GM21825 (cell line): ENCODE measurements at regions not wholly inside any gene's neighbourhood (a gene's known extent, or its start where the extent isn't known, plus 50 kb on each side); places are given as distances from the start of the nearest gene placed in this dataset.
"Not testable (repeated sequence)": the region's sequence is repeated elsewhere in the genome, so short reads cannot be mapped to it uniquely, and the experiment has no call there.

Experiments used
- ATAC-seq: cut with Tn5 transposase; IDR thresholded peaks from one replicate; pipeline ENCODE4 v1.9.1; 2021; ENCODE audit warnings: mild to moderate bottlenecking, moderate library complexity; ENCODE audit not compliant: unreplicated experiment

DNA sequence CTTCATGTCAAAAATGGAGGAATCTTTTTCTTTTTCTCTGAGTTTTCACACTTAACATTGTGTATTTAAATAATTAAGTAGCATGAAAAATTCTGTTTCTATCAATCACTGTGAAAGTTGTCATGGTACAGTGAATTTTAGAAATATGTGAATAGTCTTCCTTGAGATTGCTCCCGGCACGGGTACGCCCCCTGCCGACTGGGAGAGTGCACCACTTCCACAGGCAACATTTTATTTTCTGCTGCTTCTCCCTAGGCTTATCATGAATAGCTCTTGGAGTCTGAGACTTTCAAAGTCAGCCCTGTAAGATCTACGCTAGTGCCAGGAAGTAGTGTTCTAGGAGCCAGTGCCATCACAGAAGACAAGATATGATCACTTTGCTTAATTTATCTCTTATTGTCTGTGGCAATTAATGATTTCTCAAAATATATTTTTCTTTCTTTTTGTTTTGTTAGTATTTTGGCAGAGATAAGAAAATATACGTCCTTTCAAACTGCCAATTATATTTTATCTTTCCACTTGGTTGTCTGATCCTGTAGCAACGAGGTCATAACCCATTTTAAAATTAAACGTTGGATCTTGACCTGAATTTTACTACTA is 763.8 kb upstream of the AADAT start:
- ATAC-seq = peak; percentile 81

DNA sequence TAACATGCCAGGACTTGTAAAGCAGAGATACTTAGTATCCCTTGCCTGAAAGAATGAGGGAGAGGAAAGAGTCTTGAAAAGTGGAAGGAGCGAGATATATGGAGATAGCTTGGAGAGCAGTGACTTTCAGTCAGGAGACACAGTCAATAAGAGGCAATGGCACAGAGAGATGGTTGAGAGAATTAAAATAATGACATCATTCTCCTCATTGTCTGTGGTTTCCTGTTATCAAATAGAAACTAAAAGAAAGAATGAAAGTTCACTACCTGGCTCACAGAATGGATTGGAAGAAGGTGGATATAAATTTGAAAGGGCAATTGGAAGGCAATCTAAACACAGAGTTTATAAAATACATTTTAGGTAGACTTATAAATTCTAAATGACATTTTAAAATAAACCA is 760.2 kb upstream of the AADAT start:
- ATAC-seq = peak; percentile 52

DNA sequence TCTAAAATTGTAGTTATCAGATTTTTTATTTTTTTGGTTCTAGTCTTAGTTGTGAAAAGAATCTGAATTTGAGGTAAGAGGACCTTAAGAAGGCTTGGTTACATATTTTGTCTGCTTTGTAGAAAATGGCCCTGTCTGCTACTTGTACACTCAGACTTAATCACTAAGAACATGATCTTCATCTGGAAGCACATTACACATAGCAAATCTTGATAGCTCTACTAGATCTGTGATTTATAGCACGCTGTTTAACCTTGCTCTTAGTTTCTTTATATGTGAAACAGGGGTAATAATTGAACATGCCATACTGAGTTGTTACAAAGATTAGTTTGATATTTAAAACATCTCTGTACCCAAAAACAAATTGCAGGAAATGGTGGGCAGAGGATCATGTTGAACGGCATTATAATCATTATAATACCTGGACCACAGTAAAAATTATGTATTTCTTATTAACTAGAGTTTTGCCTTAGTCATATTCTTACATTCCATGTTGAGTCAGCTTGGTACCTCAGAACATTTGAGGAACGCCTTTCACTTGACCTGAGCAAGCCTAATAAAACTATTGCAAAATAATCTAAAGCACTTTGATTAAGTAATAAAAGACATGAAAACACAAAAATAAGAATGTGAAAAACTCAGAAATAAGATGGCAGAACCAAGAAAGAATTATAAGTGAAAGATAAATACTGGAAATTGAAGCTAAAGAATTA is 738.0 kb upstream of the AADAT start:
- no peak for ATAC-seq

DNA sequence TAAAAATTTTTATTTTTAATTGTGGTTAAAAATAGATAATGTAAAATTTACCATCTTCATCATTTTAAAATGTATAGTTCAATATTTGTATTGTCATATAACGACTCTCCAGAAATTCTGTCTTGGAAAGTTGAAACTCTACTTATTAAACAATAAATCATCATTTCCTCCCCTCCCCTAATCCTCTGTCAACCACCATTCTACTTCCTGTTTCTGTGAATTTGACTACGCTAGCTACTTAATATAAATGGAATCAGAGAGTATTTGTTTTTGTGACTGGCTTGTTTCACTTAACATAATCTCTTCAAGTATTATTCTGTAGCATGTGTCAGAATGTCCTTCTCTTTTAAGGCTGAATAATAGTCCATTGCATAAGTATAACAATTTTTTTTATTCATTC is 729.0 kb upstream of the AADAT start:
- ATAC-seq = no peak

DNA sequence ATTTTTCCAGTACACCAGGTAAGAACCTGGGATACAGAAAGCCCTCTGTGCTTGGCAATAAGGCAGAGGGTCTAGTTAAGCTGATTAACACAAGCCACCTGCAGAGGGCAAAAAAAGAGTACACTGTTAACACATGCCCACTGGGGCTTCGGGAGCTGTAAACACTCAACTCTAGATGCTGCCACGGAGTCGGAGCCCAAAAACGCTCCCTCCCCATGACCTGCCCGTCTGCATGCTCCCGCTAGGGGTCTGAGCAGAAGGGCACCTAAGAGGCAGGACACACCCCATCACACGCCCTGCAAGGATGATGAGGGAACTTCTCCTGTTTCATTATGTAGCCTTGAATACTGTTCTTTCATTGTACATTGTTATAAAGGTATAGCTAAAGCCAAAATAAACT is 715.6 kb upstream of the AADAT start:
- ATAC-seq = no peak

DNA sequence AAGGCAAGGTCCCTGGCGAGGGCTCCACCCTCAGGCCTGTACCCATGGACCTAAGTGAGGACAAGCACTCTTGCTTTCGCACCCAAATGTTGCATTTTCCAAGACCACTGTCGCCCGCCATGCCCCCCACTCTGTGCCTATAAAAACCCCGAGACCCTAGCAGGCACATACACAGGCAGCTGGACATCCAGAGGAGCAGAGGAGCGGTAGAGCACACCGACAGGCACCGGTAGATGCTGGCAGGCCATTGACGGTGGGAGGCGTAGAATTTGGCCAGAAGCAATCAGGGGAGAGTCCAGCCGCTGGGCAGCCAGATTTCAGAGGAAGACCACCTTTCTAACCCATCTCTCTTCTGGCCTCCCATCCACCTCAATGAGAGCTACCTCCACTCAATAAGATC is 715.2 kb upstream of the AADAT start:
- no peak for ATAC-seq

DNA sequence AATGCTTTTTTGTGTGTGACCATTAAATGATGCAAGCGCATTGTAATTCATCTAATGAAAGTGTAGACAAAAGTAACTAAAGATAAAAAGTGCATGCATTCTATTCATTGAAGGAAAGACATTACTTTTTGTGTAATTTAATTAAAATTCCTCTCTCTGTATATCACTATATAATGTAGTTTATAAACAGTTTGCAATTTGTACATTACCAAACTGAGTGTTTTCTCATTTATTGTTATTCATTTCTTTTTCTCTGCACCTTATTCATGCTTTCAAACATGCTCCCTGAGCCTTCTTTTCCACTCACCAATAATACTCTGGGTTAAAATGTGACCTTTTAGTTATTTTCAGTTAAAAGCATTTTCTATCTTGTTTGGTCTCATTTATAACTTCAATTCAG is 713.7 kb upstream of the AADAT start:
- no peak for ATAC-seq

DNA sequence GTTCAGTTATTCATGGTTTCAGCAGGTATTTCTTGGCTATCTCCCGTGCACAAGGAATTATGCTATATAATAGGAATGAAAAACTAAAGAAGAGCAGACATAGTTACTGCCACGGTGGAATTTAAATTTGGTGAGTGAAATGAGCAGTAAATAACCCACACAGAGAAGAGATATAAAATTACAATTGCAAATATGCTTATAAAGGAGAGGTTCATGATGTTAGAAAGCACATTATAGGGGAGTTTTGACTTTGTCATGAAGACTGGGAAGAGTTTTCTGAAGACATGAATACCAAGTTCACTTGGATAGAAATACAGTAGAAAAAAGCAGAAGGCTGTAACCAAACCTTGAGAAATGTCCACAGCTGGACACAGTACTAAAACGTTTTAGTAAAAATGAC is 712.0 kb upstream of the AADAT start:
- no peak for ATAC-seq

DNA sequence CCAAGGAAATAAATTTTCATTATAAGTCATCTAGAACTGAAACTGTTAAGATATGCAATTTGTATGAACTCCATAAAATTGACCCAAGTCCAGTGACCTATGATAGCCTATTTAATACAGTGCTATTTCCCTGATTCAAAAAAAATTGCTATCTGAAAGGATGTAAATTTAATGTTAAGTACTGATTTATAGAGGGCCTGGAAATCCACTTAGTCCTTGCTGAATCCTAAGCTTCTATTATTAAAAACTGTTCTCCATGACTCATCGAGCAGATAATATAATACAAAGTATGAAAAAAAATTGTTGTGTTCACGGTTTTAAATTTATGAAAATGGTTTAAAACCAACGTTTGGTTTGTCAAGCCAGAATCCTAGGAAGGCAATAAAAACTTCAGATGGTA is 704.8 kb upstream of the AADAT start:
- ATAC-seq = no peak

DNA sequence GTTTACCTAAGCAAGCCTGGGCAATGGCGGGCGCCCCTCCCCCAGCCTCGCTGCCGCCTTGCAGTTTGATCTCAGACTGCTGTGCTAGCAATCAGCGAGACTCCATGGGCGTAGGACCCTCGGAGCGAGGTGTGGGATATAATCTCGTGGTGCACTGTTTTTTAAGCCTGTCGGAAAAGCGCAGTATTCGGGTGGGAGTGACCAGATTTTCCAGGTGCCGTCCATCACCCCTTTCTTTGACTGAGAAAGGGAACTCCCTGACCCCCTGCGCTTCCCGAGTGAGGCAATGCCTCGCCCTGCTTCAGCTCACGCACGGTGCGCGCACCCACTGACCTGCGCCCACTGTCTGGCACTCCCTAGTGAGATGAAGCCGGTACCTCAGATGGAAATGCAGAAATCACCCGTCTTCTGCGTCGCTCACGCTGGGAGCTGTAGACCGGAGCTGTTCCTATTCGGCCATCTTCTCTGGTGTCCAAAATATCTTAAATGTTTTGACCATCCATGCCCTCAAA is 698.8 kb upstream of the AADAT start:
- ATAC-seq = not testable (repeated sequence)

DNA sequence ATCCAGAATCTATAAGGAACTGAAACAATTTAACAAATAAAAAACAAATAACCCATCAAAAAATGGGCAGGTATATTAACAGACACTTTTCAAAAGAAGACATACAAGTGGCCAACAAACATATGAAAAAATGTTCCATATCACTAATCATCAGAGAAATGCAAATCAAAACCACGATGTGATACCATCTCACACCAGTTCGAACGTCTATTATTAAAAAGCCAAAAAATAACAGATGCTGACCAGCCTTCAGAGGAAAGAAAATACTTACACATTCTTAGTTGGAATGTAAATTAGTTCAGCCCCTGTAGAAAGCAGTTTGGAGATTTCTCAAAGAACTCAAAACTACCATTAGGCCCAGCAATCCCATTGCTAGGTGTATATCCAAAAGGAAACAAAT is 687.9 kb upstream of the AADAT start:
- ATAC-seq = no peak

DNA sequence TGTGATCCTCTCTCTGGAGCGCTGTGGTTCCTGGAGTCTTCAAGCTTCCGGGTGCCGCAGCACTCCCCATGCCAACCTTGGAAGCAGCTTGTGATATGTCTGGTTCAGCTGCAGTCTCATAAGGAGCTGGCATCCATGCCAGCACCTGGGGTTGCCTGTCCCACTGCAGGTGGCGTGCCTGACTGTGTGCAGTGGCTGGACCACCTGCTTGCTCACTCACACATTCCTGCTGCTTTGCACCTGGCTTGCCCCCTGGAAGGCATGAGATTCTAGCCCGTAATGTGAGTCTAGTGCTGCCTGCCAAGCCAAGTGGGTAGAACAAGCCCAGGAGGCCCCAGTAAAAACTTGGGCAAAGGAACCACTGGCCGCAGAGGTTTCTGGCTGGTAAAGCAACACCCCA is 687.2 kb upstream of the AADAT start:
- ATAC-seq = no peak

DNA sequence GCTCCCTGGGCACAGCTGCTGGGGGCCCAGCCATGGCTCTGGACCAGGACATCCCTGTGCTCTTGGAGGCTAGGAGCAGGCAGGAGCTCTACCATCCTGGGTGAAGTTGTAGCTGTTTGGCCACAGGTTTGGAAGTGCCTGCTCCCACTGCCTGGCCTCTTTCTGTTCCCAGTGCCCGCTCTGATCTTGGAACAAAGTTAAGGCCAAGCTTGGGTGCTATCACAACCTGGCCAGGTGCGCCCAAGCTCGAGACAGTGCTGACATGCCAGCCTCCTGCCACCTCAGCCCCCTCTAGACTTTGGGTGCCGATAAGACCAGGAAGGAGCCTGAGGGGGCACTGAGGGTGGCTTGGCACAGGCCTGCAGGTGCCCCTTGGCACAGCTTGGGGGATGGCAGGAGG is 686.1 kb upstream of the AADAT start:
- ATAC-seq = no peak

DNA sequence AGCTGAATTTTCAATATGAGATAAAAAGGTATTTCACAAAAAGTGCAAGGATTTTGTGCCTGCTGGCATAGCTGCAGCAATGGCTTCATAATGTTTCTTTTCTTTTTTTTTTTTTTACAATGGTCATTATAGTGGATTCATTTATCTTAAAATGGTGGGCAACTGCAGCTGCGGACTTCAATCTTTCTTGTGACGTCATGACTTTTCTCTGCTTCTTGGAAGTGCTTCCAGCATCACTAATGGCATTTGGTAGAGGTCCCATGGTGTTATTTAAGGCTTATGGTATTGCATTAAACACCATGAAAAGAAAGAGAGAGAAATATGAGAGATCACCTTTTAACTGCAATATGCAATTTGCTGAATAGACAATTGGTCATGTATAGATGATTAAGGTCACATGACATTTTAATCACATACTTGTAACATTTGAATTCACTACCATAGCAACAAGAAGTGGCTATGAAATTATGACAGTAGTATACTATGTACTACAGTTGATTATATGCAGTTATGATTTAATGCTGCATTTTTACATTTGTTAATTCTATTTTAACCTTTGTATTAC is 684.0 kb upstream of the AADAT start:
- ATAC-seq = no peak

DNA sequence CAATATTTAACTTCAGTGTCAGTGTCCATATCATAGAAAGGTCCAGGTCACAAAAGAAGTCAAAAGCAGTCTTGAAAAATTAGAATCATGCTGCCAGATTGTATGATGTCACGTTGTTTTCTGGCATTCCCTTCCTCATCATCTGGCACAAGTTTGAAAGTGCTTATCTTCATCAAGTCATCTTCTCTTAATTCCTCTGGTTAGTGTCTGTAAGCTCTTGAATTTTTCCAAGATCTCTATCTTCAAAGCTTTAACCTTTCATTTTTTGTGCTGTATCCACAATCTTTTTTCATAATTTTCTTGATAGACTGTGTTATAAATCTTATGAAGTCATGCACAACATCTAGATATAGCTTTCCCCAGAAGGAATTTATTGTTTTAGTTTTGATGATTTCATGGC is 682.7 kb upstream of the AADAT start:
- ATAC-seq = no peak

DNA sequence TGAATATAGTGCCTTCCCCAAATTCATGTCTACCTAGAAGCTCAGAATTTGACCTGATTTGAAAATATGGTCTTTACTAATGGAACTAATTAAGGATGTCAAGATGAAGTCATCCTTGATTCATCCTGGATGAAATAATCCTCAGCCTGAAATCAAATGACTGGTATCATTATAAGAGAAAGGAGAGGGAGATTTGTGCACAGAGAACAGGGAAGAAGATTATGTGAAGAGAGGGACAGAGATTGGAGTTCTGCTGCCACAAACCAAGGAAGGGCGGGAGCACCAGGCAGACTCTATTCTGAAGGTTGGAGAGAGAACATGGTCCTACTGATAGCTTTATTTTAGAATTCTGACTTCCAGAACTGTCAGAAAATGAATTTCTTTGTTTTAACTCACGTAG is 680.9 kb upstream of the AADAT start:
- no peak for ATAC-seq

DNA sequence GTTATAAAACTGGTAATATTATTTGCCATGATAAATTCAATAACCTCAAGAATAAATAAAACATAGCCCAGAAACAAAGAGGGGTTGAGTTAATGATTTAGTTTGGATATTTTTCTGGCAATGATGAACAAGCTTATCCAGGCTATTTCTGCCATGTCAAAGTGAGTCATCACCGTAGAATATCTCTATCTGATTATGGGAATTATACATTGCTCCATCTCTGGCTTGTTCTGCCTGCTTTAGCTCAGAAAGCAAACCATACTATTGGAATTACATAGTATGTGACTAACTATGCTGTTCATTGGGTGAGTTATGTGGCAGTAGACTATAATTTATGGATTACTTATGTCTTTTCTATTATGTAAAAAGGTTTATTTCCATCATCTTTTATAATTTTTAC is 680.1 kb upstream of the AADAT start:
- ATAC-seq = no peak

DNA sequence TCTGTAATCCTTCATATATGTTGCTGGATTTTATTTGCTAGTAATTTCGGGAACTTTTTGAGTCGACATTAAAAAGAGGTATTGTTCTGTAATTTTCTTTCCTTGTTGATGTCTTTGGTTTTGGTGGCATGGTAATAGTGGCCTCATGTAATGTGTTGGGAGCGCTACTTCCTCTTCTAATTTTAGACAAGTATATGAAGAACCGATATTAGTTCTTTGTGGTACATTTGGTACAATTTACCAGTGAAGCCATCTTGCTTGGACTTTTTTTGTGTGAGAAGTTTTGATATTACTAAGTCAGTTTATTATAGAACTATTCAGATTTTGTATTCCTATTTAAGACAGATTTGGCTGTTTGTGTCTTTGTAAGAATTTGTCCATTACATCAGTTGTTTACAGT is 669.2 kb upstream of the AADAT start:
- ATAC-seq = no peak

DNA sequence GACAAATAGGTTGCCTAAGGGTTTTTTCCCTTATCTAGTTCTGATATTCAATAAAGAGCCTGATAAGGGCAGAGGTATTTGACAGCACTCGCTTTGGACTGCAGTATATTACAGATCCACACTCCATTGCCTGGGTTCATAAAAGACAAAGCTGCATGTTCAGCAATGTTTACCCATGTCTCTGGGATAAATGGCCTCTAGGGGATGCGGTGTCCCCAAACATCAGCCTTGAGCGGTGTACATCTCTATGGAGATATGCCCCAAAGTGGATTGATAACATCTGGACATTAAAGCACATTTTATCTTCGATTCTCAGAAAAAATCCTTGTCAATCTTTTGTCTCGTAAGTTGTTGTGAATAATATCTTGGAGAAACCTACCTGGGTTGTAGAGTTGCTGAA is 660.8 kb upstream of the AADAT start:
- no peak for ATAC-seq

DNA sequence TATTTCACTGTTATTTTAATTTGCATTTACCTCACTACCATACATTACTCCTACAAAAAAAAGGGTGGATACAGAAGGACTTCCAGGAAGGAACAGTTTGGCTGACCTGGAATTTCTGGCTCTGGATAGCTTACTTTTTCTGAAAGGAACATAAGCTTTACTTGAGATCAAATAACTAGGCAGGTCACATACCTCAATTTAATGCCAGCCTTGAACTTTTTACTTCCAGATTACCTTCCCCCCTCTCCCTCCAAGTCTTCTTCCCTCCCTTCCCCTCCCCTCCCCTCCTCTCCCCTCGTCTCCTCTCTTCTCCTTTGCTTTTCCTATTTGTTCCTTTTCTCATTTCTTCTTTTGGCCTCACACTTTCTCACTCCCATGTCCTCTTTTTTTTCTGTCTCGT is 659.2 kb upstream of the AADAT start:
- no peak for ATAC-seq

DNA sequence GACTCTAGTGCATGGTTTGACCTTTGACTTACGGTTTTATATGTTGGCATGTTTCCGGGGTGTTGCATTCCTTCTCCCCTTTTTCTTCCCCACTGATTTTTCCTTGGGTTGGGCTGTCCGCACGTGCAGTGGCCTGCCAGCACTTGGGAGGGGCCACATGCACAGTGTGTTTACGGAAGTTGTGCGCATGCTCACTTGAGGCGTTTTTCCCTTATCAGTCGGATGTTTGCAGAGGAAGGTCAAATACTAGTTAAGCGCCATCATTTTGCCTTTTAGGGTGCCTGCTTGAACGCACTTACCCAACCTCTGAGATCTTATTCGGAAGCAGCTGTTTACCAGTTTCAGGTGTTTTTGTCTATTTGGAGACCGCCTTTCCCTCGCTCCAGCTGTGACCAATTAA is 653.9 kb upstream of the AADAT start:
- ATAC-seq = no peak

DNA sequence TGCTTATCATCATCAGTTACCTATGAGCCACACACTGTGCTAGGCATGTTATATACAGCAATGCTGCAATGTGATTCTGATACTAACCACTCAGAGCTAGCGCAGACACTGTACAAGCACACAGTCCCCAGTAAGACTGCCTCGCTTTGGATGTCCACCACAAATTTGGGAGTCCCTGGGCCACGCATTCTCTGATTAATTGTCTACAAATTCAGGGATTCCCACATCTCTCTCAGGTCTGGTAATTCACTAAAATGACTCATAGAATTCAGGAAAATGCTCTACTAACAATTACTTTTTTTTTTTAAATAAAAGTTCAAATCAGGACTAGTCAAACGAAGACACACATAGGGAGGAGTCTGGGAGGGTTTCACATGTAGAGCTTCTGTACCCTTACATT is 652.1 kb upstream of the AADAT start:
- ATAC-seq = no peak

DNA sequence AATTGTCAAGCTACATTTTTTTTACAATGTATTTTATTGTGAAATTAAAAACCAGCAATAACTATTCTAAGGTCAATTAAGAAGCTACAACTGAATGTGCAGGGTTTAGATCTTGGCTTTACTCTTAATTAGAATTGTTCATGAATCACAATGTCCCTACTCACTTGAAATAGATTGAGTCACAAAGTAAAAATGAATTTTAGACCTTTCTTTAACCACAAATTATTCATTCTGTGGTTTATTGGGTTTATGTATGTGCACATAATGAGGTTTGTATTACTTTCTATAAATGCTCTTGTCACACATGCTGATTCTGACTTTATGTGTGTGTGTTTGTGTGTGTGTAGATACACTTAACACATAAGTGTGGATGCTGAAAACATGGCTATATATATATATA is 647.0 kb upstream of the AADAT start:
- no peak for ATAC-seq
